Erythroblast (primary cell): ENCODE measurements at regions not wholly inside any gene's neighbourhood (a gene's known extent, or its start where the extent isn't known, plus 50 kb on each side); places are given as distances from the start of the nearest gene placed in this dataset.

Experiments used
- GATA1 ChIP-seq: IDR thresholded peaks from 2 replicates; pipeline ENCODE4 v1.6.1; 2011; ENCODE audit warnings: low read depth, mild to moderate bottlenecking, control low read depth, low read length, moderate library complexity
- POLR2A ChIP-seq: IDR thresholded peaks from 2 replicates; pipeline ENCODE4 v1.6.1; 2011; ENCODE audit warnings: mild to moderate bottlenecking, low read length

GRCh38 chr1:238568735-238569134 lies 678.0 kb upstream of the ZP4 start:
- TF ChIP-seq POLR2A (no peak), GATA1 (no peak)
